Endodermal cell (in vitro differentiated cells): ENCODE measurements at regions not wholly inside any gene's neighbourhood (a gene's known extent, or its start where the extent isn't known, plus 50 kb on each side); places are given as distances from the start of the nearest gene placed in this dataset.

Experiments
- DNase-seq: peaks from one replicate; pipeline ENCODE4 v3.0.0-alpha.2; 2017
- H3K27ac ChIP-seq: 2 replicates; pipeline ENCODE4 v1.5.1; 2013; ENCODE audit warnings: mild to moderate bottlenecking, low read depth, low read length, moderate library complexity
- H3K27me3 ChIP-seq: 2 replicates; pipeline ENCODE4 v1.6.1; 2013; ENCODE audit warnings: mild to moderate bottlenecking, low read length, moderate library complexity; ENCODE audit not compliant: insufficient read depth, control insufficient read depth, poor library complexity, severe bottlenecking
- H3K36me3 ChIP-seq: 2 replicates; pipeline ENCODE4 v1.7.0; 2013; ENCODE audit warnings: mild to moderate bottlenecking, low read length, moderate library complexity; ENCODE audit not compliant: control insufficient read depth, insufficient read depth
- H3K4me1 ChIP-seq: one replicate; pipeline ENCODE4 v1.7.0; 2013; ENCODE audit warnings: low read length; ENCODE audit not compliant: control insufficient read depth, insufficient read depth
- H3K4me3 ChIP-seq: 2 replicates; pipeline ENCODE4 v1.5.1; 2013; ENCODE audit warnings: mild to moderate bottlenecking, low read length, moderate library complexity
- H3K9ac ChIP-seq: 2 replicates; pipeline ENCODE4 v1.6.1; 2013; ENCODE audit warnings: mild to moderate bottlenecking, low read length, moderate library complexity; ENCODE audit not compliant: poor library complexity, severe bottlenecking; ENCODE audit errors: extremely low read depth
- H3K9me3 ChIP-seq: 2 replicates; pipeline ENCODE4 v1.6.1; 2013; ENCODE audit warnings: mild to moderate bottlenecking, low read length, moderate library complexity; ENCODE audit not compliant: control insufficient read depth
- H3K27ac Mint-ChIP-seq: 2 replicates; pipeline ENCODE4 v1.8.0; 2020; ENCODE audit warnings: mixed read lengths
- H3K27me3 Mint-ChIP-seq: 2 replicates; pipeline ENCODE4 v1.8.0; 2021; ENCODE audit warnings: mild to moderate bottlenecking, mixed read lengths; ENCODE audit not compliant: insufficient read depth
- H3K36me3 Mint-ChIP-seq: 2 replicates; pipeline ENCODE4 v1.8.0; 2020; ENCODE audit warnings: low read depth, mixed read lengths
- H3K4me1 Mint-ChIP-seq: 2 replicates; pipeline ENCODE4 v1.8.0; 2020; ENCODE audit warnings: mixed read lengths
- H3K4me3 Mint-ChIP-seq: 2 replicates; pipeline ENCODE4 v1.8.0; 2020; ENCODE audit warnings: mild to moderate bottlenecking, moderate library complexity, mixed read lengths
- H3K9me3 Mint-ChIP-seq: 2 replicates; pipeline ENCODE4 v1.8.0; 2020; ENCODE audit warnings: mild to moderate bottlenecking, mixed read lengths
- WGBS, 2 experiments: methylation state at CpG; one replicate each; pipeline versions ENCODE4 v1.1.5 to v1.1.7; 2013; ENCODE audit warnings: missing lambda C conversion rate in 2 of 2, mixed read lengths in 1 of 2; ENCODE audit not compliant: insufficient coverage in 1 of 2, insufficient read length in 1 of 2; 5-methylcytosine and 5-hydroxymethylcytosine counted together
- TF ChIP-seq, protein P1 (sequence below): fragments of 200-600 bp; sonication (generic); conservative IDR thresholded peaks from 2 replicates; pipeline ENCODE4 v1.5.0; 2021; ENCODE audit warnings: antibody characterized with exemption, mild to moderate bottlenecking

DNA sequence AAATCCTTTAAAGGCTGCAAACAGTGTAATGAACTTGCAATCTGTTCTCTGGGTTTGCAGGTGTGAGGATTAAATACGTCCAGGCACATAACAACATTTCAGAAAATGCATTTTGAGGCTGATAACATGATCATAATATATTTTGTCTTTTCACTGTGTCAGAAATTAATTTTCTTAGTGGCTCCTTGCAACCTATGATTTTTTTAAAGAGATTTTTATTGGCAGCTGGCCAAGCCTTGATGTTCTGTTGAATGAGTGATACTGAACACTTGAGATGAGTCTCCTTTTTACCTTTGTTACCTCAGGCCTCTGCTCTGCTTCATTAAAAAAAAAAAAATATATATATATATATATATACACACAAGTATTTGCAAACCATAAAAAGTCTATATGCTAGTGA is 68.2 kb upstream of the TENM3 start:
- no peaks in the 10 kb centered on the region for H3K4me1 ChIP-seq
- no peaks in the 10 kb centered on the region for H3K27me3 Mint-ChIP-seq
- H3K36me3 ChIP-seq, result no peaks in the 10 kb centered on the region
- H3K9me3 ChIP-seq, result no peaks in the 10 kb centered on the region
- 100% methylated on average over 1 of the region's 1 CpG; no CpG with 5 or more reads in 1 of the 2 experiments for WGBS, 2 experiments
- no peak overlapping the region for H3K4me3 ChIP-seq
- H3K27ac Mint-ChIP-seq, result no peak overlapping the region
- no peaks in the 10 kb centered on the region for H3K9me3 Mint-ChIP-seq
- no peaks in the 10 kb centered on the region for H3K27me3 ChIP-seq
- no peaks in the 10 kb centered on the region for H3K36me3 Mint-ChIP-seq
- TF ChIP-seq, protein P1, sequence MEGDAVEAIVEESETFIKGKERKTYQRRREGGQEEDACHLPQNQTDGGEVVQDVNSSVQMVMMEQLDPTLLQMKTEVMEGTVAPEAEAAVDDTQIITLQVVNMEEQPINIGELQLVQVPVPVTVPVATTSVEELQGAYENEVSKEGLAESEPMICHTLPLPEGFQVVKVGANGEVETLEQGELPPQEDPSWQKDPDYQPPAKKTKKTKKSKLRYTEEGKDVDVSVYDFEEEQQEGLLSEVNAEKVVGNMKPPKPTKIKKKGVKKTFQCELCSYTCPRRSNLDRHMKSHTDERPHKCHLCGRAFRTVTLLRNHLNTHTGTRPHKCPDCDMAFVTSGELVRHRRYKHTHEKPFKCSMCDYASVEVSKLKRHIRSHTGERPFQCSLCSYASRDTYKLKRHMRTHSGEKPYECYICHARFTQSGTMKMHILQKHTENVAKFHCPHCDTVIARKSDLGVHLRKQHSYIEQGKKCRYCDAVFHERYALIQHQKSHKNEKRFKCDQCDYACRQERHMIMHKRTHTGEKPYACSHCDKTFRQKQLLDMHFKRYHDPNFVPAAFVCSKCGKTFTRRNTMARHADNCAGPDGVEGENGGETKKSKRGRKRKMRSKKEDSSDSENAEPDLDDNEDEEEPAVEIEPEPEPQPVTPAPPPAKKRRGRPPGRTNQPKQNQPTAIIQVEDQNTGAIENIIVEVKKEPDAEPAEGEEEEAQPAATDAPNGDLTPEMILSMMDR, result no peak
- no peak for DNase-seq
- H3K9ac ChIP-seq, result no peak overlapping the region
- H3K4me1 Mint-ChIP-seq, result peaks cover 4% of the 10 kb centered on the region
- H3K4me3 Mint-ChIP-seq, result no peak overlapping the region
- H3K27ac ChIP-seq, result no peak overlapping the region

DNA sequence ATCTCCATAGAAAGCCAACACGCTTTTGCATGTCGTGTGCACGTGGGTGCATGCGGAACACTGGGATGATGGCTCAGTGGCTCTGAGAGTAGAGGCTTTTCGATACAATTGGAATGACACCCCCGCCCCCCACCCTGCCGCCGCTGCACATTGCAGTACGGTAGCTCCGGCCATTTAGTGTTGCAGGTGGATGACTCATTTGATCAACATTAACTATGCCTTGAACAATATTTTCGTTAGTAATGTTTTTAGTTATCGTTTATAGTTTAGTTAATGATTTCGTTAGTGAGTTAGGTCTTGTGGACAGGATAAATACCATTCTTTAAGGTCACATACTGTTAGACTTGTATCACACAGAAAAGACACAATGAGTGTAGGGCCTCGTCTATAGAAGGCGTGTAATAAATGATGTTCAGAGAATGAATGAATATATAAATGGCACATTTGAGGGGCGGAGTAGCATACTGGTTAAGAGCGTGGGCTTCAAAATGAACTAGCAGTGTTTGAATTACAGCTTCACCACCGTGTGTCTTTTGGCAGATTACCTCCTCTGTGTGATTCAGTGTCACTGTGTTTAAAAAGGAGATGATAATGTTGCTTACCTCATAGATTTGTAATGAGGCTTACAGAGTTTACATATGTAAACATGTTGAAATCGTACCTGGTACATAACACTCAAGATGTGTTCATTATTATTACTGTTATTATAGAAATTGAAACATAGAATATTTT is 67.2 kb upstream of the TENM3 start:
- WGBS, 2 experiments, result 86 to 87% methylated on average over 16 to 18 of the region's 19 CpGs
- Mint-ChIP-seq H3K36me3 (no peaks in the 10 kb centered on the region), H3K4me1 (peaks cover 6% of the 10 kb centered on the region), H3K27me3 (no peaks in the 10 kb centered on the region), H3K4me3 (no peak overlapping the region), H3K9me3 (no peaks in the 10 kb centered on the region), H3K27ac (no peak overlapping the region)
- Histone ChIP-seq H3K9me3 (no peaks in the 10 kb centered on the region), H3K27ac (no peak overlapping the region), H3K4me1 (no peaks in the 10 kb centered on the region), H3K4me3 (no peak overlapping the region), H3K9ac (no peak overlapping the region), H3K36me3 (no peaks in the 10 kb centered on the region), H3K27me3 (no peaks in the 10 kb centered on the region)
- DNase-seq, result no peak
- TF ChIP-seq, protein P1, result no peak

DNA sequence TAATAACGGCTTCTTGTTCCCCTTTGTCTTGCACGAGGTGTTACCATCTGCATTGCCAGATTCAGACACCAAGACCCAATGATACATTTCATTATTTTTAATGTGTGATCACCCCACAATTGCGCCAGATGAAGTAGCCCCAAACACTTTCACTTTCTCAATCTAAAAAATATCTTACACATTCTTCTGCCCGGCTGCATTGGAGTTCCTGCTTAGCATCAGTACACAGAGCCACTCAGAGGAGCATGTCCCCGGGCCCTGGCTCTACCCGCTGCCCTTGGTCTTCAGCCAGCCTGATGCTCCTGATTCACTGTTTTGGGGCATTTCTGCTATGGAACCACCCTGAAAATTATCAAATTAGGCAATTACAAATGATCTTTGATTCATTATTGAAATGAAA is 66.0 kb upstream of the TENM3 start:
- H3K4me3 ChIP-seq, result no peak overlapping the region
- no peak overlapping the region for H3K9ac ChIP-seq
- Mint-ChIP-seq H3K27ac (no peak overlapping the region), H3K4me1 (peaks cover 9% of the 10 kb centered on the region), H3K4me3 (no peak overlapping the region), H3K27me3 (no peaks in the 10 kb centered on the region), H3K36me3 (no peaks in the 10 kb centered on the region), H3K9me3 (no peaks in the 10 kb centered on the region)
- WGBS, 2 experiments, result 92 to 94% methylated on average over 6 of the region's 6 CpGs
- DNase-seq, result no peak
- TF ChIP-seq, protein P1, result no peak
- H3K27ac ChIP-seq, result no peak overlapping the region
- no peaks in the 10 kb centered on the region for H3K4me1 ChIP-seq
- no peaks in the 10 kb centered on the region for H3K27me3 ChIP-seq
- no peaks in the 10 kb centered on the region for H3K9me3 ChIP-seq
- no peaks in the 10 kb centered on the region for H3K36me3 ChIP-seq
